ENCODE measurements at regions not wholly inside any gene's neighbourhood (a gene's known extent, or its start where the extent isn't known, plus 50 kb on each side); places are given as distances from the start of the nearest gene placed in this dataset.
"Not testable (repeated sequence)": the region's sequence is repeated elsewhere in the genome, so short reads cannot be mapped to it uniquely, and the experiment has no call there.

DNA sequence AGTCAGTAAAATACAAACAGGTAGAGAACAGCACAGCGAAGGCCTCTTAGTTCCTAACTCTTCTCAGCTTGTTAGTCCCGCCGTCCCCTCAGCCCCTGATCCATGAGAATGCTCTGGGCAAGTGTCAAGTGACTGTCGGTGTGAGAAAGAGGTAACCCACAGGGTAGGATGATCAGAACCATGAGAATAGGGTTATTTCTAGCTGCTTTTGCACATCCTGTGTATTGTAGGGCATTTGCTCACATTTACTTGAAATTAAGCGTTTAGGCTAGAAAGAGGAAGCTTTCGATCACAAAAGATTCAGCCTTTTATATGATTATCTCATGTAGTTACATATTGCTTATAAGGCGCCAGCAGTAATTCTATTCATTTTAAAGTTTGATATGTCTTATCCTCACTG lies 103.0 kb upstream of the PDE10A start:
- no peaks in the 10 kb centered on the region for H4K20me1 ChIP-seq (ENCODE audit: insufficient read depth, low read length)
- H3K4me2 ChIP-seq (ENCODE audit: insufficient read depth, low read length), result no peak overlapping the region
- H3K4me1 ChIP-seq (ENCODE audit: insufficient read depth, low read length), result peaks cover 8% of the 10 kb centered on the region
- no peak overlapping the region for H3K4me3 ChIP-seq (ENCODE audit: insufficient read depth, low read length)
- H3K9me3 ChIP-seq (ENCODE audit: low read depth, low read length), result no peaks in the 10 kb centered on the region
- H3K79me2 ChIP-seq (ENCODE audit: insufficient read depth, low read length), result no peaks in the 10 kb centered on the region
- no peak overlapping the region for H3K27ac ChIP-seq (ENCODE audit: low read depth, low read length)
- no peaks in the 10 kb centered on the region for H3K27me3 ChIP-seq (ENCODE audit: insufficient read depth, low read length)
- no peak for DNase-seq (ENCODE audit: insufficient read length, low spot score, missing footprints)
- H2AFZ ChIP-seq (ENCODE audit: low read length), result no peak overlapping the region
- no peaks in the 10 kb centered on the region for H3K36me3 ChIP-seq (ENCODE audit: insufficient read depth, low read length)
- TF ChIP-seq, protein P1, sequence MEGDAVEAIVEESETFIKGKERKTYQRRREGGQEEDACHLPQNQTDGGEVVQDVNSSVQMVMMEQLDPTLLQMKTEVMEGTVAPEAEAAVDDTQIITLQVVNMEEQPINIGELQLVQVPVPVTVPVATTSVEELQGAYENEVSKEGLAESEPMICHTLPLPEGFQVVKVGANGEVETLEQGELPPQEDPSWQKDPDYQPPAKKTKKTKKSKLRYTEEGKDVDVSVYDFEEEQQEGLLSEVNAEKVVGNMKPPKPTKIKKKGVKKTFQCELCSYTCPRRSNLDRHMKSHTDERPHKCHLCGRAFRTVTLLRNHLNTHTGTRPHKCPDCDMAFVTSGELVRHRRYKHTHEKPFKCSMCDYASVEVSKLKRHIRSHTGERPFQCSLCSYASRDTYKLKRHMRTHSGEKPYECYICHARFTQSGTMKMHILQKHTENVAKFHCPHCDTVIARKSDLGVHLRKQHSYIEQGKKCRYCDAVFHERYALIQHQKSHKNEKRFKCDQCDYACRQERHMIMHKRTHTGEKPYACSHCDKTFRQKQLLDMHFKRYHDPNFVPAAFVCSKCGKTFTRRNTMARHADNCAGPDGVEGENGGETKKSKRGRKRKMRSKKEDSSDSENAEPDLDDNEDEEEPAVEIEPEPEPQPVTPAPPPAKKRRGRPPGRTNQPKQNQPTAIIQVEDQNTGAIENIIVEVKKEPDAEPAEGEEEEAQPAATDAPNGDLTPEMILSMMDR (IDR thresholded peaks at IDR 0.05; ENCODE audit: extremely low read depth, low read depth, low read length), result no peak

GRCh38 chr6:165765256-165765655 lies 102.2 kb upstream of the PDE10A start:
- H2AFZ ChIP-seq (ENCODE audit: low read length); H3K27ac ChIP-seq (ENCODE audit: low read depth, low read length); H3K4me3 ChIP-seq (ENCODE audit: insufficient read depth, low read length); H3K4me1 ChIP-seq (ENCODE audit: insufficient read depth, low read length); H3K9me3 ChIP-seq (ENCODE audit: low read depth, low read length); H3K27me3 ChIP-seq (ENCODE audit: insufficient read depth, low read length); H4K20me1 ChIP-seq (ENCODE audit: insufficient read depth, low read length); H3K36me3 ChIP-seq (ENCODE audit: insufficient read depth, low read length); DNase-seq (ENCODE audit: insufficient read length, low spot score, missing footprints); H3K4me2 ChIP-seq (ENCODE audit: insufficient read depth, low read length); H3K79me2 ChIP-seq (ENCODE audit: insufficient read depth, low read length): not testable (repeated sequence)

DNA sequence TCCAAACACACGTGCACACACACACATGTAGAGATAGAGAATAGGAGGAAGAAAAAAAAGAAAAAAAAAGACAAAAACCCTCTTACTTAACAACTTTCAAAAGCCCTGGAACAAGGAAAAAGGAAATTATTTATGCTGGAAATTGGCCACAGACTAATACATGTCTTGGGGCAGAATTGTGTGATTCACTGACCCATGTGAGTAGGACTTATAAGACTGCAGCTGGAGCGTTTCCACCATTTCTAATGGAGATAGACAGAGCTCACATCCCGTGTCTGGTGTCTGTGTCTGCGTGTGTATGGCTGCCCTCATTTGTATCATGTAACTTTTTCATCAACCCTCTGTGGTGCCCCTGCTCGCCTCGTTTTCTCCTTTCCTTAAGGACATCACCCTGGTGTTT lies 99.8 kb upstream of the PDE10A start:
- Histone ChIP-seq H3K27me3 (ENCODE audit: insufficient read depth, low read length) (no peaks in the 10 kb centered on the region), H4K20me1 (ENCODE audit: insufficient read depth, low read length) (no peaks in the 10 kb centered on the region), H3K79me2 (ENCODE audit: insufficient read depth, low read length) (no peaks in the 10 kb centered on the region), H3K36me3 (ENCODE audit: insufficient read depth, low read length) (no peaks in the 10 kb centered on the region), H3K9me3 (ENCODE audit: low read depth, low read length) (no peaks in the 10 kb centered on the region), H3K4me2 (ENCODE audit: insufficient read depth, low read length) (no peak overlapping the region), H3K4me1 (ENCODE audit: insufficient read depth, low read length) (peaks cover 8% of the 10 kb centered on the region), H2AFZ (ENCODE audit: low read length) (no peak overlapping the region), H3K27ac (ENCODE audit: low read depth, low read length) (no peak overlapping the region), H3K4me3 (ENCODE audit: insufficient read depth, low read length) (no peak overlapping the region)
- DNase-seq (ENCODE audit: insufficient read length, low spot score, missing footprints), result peak; percentile 80
- TF ChIP-seq, protein P1 (IDR thresholded peaks at IDR 0.05; ENCODE audit: extremely low read depth, low read depth, low read length), result no peak

- peaks cover 8% of the 10 kb centered on the region for H3K4me1 ChIP-seq (ENCODE audit: insufficient read depth, low read length)
- H3K36me3 ChIP-seq (ENCODE audit: insufficient read depth, low read length), result no peaks in the 10 kb centered on the region
- no peak overlapping the region for H2AFZ ChIP-seq (ENCODE audit: low read length)
- H4K20me1 ChIP-seq (ENCODE audit: insufficient read depth, low read length), result no peaks in the 10 kb centered on the region
- TF ChIP-seq, protein P1 (IDR thresholded peaks at IDR 0.05; ENCODE audit: extremely low read depth, low read depth, low read length), result no peak
- H3K79me2 ChIP-seq (ENCODE audit: insufficient read depth, low read length), result no peaks in the 10 kb centered on the region
- H3K9me3 ChIP-seq (ENCODE audit: low read depth, low read length), result no peaks in the 10 kb centered on the region
- H3K4me3 ChIP-seq (ENCODE audit: insufficient read depth, low read length), result no peak overlapping the region
- H3K4me2 ChIP-seq (ENCODE audit: insufficient read depth, low read length), result no peak overlapping the region
- no peak for DNase-seq (ENCODE audit: insufficient read length, low spot score, missing footprints)
- no peaks in the 10 kb centered on the region for H3K27me3 ChIP-seq (ENCODE audit: insufficient read depth, low read length)
- no peak overlapping the region for H3K27ac ChIP-seq (ENCODE audit: low read depth, low read length)
These were observed 99.1 kb upstream of the PDE10A start for GRCh38 chr6:165762125-165762524.

DNA sequence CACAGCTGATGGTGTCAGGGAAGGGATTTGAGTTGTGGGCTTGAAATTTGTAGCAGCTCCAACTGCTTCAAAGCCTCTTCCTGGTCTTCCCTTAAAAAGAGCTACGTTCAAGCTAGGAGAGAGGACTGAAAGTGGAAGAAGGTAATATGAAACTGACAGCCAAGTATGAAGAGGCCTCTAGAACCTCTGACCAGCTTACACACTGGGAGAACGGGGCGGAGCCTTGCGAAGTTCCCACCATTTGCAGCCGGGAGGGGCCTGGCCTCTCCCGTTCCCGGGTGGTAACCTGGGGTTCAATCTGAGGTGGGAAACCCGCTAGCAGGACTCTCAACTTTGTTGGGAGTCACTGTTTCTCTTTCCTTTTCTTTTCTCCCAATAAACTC lies 97.8 kb upstream of the PDE10A start:
- H3K27me3 ChIP-seq (ENCODE audit: insufficient read depth, low read length), result no peaks in the 10 kb centered on the region
- DNase-seq (ENCODE audit: insufficient read length, low spot score, missing footprints), result no peak
- no peak overlapping the region for H3K4me3 ChIP-seq (ENCODE audit: insufficient read depth, low read length)
- TF ChIP-seq, protein P1 (IDR thresholded peaks at IDR 0.05; ENCODE audit: extremely low read depth, low read depth, low read length), result no peak
- no peaks in the 10 kb centered on the region for H3K79me2 ChIP-seq (ENCODE audit: insufficient read depth, low read length)
- no peaks in the 10 kb centered on the region for H3K4me1 ChIP-seq (ENCODE audit: insufficient read depth, low read length)
- H4K20me1 ChIP-seq (ENCODE audit: insufficient read depth, low read length), result no peaks in the 10 kb centered on the region
- no peak overlapping the region for H3K27ac ChIP-seq (ENCODE audit: low read depth, low read length)
- no peaks in the 10 kb centered on the region for H3K36me3 ChIP-seq (ENCODE audit: insufficient read depth, low read length)
- no peaks in the 10 kb centered on the region for H3K9me3 ChIP-seq (ENCODE audit: low read depth, low read length)
- no peak overlapping the region for H3K4me2 ChIP-seq (ENCODE audit: insufficient read depth, low read length)
- no peak overlapping the region for H2AFZ ChIP-seq (ENCODE audit: low read length)

Measured in osteoblast (primary cell).